CD8-positive, alpha-beta memory T cell (primary cell): ENCODE measurements at regions not wholly inside any gene's neighbourhood (a gene's known extent, or its start where the extent isn't known, plus 50 kb on each side); places are given as distances from the start of the nearest gene placed in this dataset.

ENCODE experiments used
- CTCF ChIA-PET: fragments of 350-600 bp; sonication (Branson Sonifier 250); formaldehyde crosslinking; loops from one replicate; lab custom pipeline; 2021; ENCODE audit warnings: antibody characterized with exemption; lab: Charles Lee
- POLR2A ChIA-PET: fragments of 350-600 bp; sonication (Branson Sonifier 250); formaldehyde crosslinking; loops from one replicate; lab custom pipeline; 2021; ENCODE audit warnings: antibody characterized with exemption; lab: Charles Lee
- DNase-seq, 5 donors: peaks; one replicate each; pipeline versions ENCODE4 v3.0.0 to v3.0.0-alpha.2; 2020 to 2022; ENCODE audit warnings: mixed read lengths in 1 of 5
- H3K27ac ChIP-seq: one replicate; pipeline ENCODE4 v1.7.0; 2013; ENCODE audit warnings: low read depth, mild to moderate bottlenecking, low read length, moderate library complexity
- H3K27me3 ChIP-seq: 2 replicates; pipeline ENCODE4 v1.7.0; 2013; ENCODE audit warnings: low read length, mild to moderate bottlenecking; ENCODE audit not compliant: insufficient read depth, poor library complexity, severe bottlenecking
- H3K36me3 ChIP-seq: 2 replicates; pipeline ENCODE4 v1.7.0; 2013; ENCODE audit warnings: mild to moderate bottlenecking, low read length, moderate library complexity; ENCODE audit not compliant: insufficient read depth
- H3K4me1 ChIP-seq: 2 replicates; pipeline ENCODE4 v1.7.0; 2013; ENCODE audit warnings: mild to moderate bottlenecking, low read length, moderate library complexity; ENCODE audit not compliant: insufficient read depth
- H3K4me3 ChIP-seq: 2 replicates; pipeline ENCODE4 v1.7.0; 2013; ENCODE audit warnings: mild to moderate bottlenecking, low read length
- H3K9me3 ChIP-seq: 2 replicates; pipeline ENCODE4 v1.7.0; 2013; ENCODE audit warnings: mild to moderate bottlenecking, low read length
- H3K27ac Mint-ChIP-seq, 8 donors: one replicate each; pipeline ENCODE4 v1.8.0; 2020 to 2021; ENCODE audit warnings: mixed read lengths in 8 of 8, mild to moderate bottlenecking in 6 of 8, inconsistent platforms in 3 of 8, moderate library complexity in 3 of 8
- H3K27me3 Mint-ChIP-seq, 2 donors: one replicate each; pipeline ENCODE4 v1.8.0; 2020 to 2021; ENCODE audit warnings: mixed read lengths in 2 of 2, mild to moderate bottlenecking in 1 of 2, moderate library complexity in 1 of 2
- H3K36me3 Mint-ChIP-seq, 3 donors: one replicate each; pipeline ENCODE4 v1.8.0; 2020 to 2021; ENCODE audit warnings: mixed read lengths in 3 of 3, inconsistent platforms in 1 of 3, mild to moderate bottlenecking in 1 of 3
- H3K4me1 Mint-ChIP-seq, 3 donors: one replicate each; pipeline ENCODE4 v1.8.0; 2020 to 2021; ENCODE audit warnings: mixed read lengths in 3 of 3, inconsistent platforms in 1 of 3, mild to moderate bottlenecking in 1 of 3
- H3K4me3 Mint-ChIP-seq, 7 donors: one replicate each; pipeline ENCODE4 v1.8.0; 2020 to 2021; ENCODE audit warnings: mixed read lengths in 7 of 7, mild to moderate bottlenecking in 6 of 7, moderate library complexity in 4 of 7, inconsistent platforms in 2 of 7
- H3K9me3 Mint-ChIP-seq, 5 donors: one replicate each; pipeline ENCODE4 v1.8.0; 2020 to 2022; ENCODE audit warnings: mixed read lengths in 5 of 5, mild to moderate bottlenecking in 3 of 5, moderate library complexity in 2 of 5, inconsistent platforms in 1 of 5

DNA sequence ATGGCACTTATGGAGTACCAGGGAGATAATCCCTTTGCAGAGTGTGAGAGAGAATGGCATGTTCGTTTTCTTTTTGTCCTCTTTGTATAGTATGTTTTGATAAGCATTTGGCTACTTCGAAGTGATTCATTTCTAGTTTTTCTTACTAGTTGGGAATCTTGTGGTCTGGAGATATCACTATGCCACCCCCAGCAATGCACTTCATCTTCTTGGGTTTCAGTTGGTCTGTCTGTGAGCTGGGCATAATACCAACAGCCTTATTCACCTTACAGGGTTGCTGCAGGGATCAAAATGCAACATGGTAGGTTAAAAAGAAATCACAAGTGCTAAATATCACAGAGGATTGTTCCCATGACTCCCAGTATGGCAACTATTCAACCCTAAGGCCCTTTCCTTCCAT lies 387.8 kb upstream of the CADM1 start:
- Mint-ChIP-seq H3K36me3 (no peaks in the 10 kb centered on the region), H3K4me1 (no peaks in the 10 kb centered on the region), H3K9me3 (peaks cover 0 to 2% (median 0%) of the 10 kb centered on the region in 5 donors), H3K27me3 (peaks cover 0 to 4% of the 10 kb centered on the region in 2 donors), H3K27ac (peak overlapping the region in 1 of 8 donors; percentile 12), H3K4me3 (no peak overlapping the region)
- no peaks in the 10 kb centered on the region for H3K9me3 ChIP-seq
- ChIA-PET CTCF (no interaction called here), POLR2A (no interaction called here)
- DNase-seq: no peak
- H3K27me3 ChIP-seq: no peaks in the 10 kb centered on the region
- no peaks in the 10 kb centered on the region for H3K36me3 ChIP-seq
- H3K4me1 ChIP-seq: no peaks in the 10 kb centered on the region
- H3K4me3 ChIP-seq: no peak overlapping the region
- H3K27ac ChIP-seq: no peak overlapping the region

DNA sequence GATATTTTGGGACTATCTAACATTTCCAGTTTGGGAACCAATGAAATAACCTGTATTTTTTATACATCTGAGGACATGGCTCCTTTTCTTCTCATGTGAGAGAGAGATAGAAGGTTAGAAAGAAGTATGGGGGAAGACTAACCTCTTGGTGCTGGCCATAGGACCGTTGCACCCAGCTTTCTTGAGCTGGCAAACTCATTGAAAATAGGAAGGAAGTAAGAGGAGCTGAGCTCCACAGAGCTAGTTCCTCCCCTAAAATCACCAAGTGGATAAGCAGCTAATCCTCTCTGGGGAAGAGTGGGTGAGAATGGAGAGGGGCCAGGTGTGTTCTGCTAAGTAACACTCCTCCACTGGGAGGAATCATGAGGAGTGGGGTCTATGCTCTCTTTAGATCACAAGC lies 387.4 kb upstream of the CADM1 start:
- no peaks in the 10 kb centered on the region for H3K36me3 ChIP-seq
- CTCF ChIA-PET: no interaction called here
- H3K36me3 Mint-ChIP-seq: no peaks in the 10 kb centered on the region
- POLR2A ChIA-PET: no interaction called here
- no peaks in the 10 kb centered on the region for H3K4me1 Mint-ChIP-seq
- H3K9me3 Mint-ChIP-seq: peaks cover 0 to 2% (median 0%) of the 10 kb centered on the region in 5 donors
- H3K4me3 ChIP-seq: no peak overlapping the region
- no peaks in the 10 kb centered on the region for H3K9me3 ChIP-seq
- no peaks in the 10 kb centered on the region for H3K4me1 ChIP-seq
- H3K27me3 ChIP-seq: no peaks in the 10 kb centered on the region
- H3K4me3 Mint-ChIP-seq: no peak overlapping the region
- peaks cover 0 to 4% of the 10 kb centered on the region in 2 donors for H3K27me3 Mint-ChIP-seq
- H3K27ac Mint-ChIP-seq: no peak overlapping the region
- H3K27ac ChIP-seq: no peak overlapping the region
- DNase-seq: no peak

DNA sequence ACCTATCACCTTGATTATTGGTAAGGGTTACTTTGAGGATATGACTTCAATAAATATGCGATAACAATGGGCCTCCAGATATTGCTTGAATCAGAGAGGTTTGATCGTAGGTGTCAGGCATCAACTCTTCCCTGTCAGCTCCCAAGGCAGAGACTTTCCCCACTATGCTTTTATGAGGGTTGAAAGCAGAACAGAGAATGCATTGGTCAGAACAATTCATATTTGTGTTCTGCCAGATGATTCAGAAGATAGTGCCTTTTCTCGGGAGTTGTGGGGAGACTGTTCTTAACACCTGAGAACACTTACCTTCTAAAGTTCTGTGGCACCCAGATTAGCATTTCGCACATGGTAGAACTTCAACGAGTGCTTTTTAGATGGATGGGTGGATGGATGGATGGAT lies 386.3 kb upstream of the CADM1 start:
- CTCF ChIA-PET: no interaction called here
- Mint-ChIP-seq H3K36me3 (no peaks in the 10 kb centered on the region), H3K4me3 (no peak overlapping the region)

DNA sequence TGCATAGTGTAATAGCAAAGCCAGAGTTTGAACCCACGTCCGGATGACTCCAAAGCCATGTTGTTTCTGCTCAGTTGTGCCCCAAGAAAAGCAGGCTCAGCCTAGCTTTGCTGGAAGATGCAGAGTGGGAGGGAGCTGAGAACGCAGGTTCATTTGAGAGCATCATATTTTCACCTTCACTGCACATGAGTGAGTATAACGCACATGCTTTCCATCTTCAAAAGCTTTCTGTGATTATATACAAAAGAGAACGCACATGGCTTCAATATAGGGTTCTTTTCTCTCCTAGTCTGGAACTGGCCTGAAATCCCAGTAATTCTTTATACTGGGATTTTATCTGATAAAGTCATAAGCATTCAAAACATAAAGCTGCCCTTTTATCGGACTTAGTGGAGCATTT lies 385.5 kb upstream of the CADM1 start:
- no peak overlapping the region for H3K4me3 ChIP-seq
- POLR2A ChIA-PET: no interaction called here
- no peaks in the 10 kb centered on the region for H3K9me3 ChIP-seq
- no peak for DNase-seq
- no peaks in the 10 kb centered on the region for H3K36me3 Mint-ChIP-seq
- H3K27ac ChIP-seq: no peak overlapping the region
- peaks cover 0 to 4% of the 10 kb centered on the region in 2 donors for H3K27me3 Mint-ChIP-seq
- no peak overlapping the region for H3K27ac Mint-ChIP-seq
- no peak overlapping the region for H3K4me3 Mint-ChIP-seq
- no peaks in the 10 kb centered on the region for H3K4me1 ChIP-seq
- no peaks in the 10 kb centered on the region for H3K27me3 ChIP-seq
- H3K4me1 Mint-ChIP-seq: no peaks in the 10 kb centered on the region
- H3K9me3 Mint-ChIP-seq: peaks cover 0 to 2% (median 0%) of the 10 kb centered on the region in 5 donors
- H3K36me3 ChIP-seq: no peaks in the 10 kb centered on the region
- CTCF ChIA-PET: no interaction called here

More for the DNA sequence above, 386.3 kb upstream of the CADM1 start:
- Histone ChIP-seq H3K27me3 (no peaks in the 10 kb centered on the region), H3K4me1 (no peaks in the 10 kb centered on the region), H3K4me3 (no peak overlapping the region), H3K36me3 (no peaks in the 10 kb centered on the region), H3K9me3 (no peaks in the 10 kb centered on the region), H3K27ac (no peak overlapping the region)
- no peak for DNase-seq
- H3K4me1 Mint-ChIP-seq: no peaks in the 10 kb centered on the region
- no peak overlapping the region for H3K27ac Mint-ChIP-seq
- peaks cover 0 to 4% of the 10 kb centered on the region in 2 donors for H3K27me3 Mint-ChIP-seq
- POLR2A ChIA-PET: no interaction called here
- H3K9me3 Mint-ChIP-seq: peaks cover 0 to 2% (median 0%) of the 10 kb centered on the region in 5 donors

DNA sequence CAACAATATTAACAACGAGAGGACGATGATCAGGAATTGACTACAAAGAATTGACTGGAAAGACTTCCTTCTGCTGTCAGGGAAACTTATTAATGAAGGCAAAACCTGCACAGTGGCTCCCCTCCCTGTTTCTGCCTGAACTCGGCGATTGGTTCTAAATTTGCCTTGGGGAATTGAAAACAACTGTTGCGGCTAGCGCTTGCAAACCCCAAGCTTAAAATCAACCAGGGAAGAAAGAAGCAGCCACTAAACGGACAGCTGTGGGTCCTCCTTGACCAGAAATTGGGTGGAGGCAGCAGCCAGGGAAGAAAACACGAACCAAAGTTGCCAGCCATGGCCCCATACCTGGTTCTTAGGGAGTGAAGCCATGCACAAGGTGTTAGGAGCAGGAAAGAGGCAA lies 383.5 kb upstream of the CADM1 start:
- H3K27me3 Mint-ChIP-seq: peaks cover 0 to 4% of the 10 kb centered on the region in 2 donors
- no peaks in the 10 kb centered on the region for H3K36me3 Mint-ChIP-seq
- no peaks in the 10 kb centered on the region for H3K9me3 ChIP-seq
- H3K36me3 ChIP-seq: no peaks in the 10 kb centered on the region
- no peak for DNase-seq
- POLR2A ChIA-PET: no interaction called here
- no peak overlapping the region for H3K27ac ChIP-seq
- H3K4me1 ChIP-seq: no peaks in the 10 kb centered on the region
- no peaks in the 10 kb centered on the region for H3K27me3 ChIP-seq
- CTCF ChIA-PET: no interaction called here
- peaks cover 0 to 2% (median 0%) of the 10 kb centered on the region in 5 donors for H3K9me3 Mint-ChIP-seq
- no peaks in the 10 kb centered on the region for H3K4me1 Mint-ChIP-seq
- no peak overlapping the region for H3K4me3 Mint-ChIP-seq
- no peak overlapping the region for H3K4me3 ChIP-seq
- H3K27ac Mint-ChIP-seq: peak overlapping the region in 1 of 8 donors; percentile 61

DNA sequence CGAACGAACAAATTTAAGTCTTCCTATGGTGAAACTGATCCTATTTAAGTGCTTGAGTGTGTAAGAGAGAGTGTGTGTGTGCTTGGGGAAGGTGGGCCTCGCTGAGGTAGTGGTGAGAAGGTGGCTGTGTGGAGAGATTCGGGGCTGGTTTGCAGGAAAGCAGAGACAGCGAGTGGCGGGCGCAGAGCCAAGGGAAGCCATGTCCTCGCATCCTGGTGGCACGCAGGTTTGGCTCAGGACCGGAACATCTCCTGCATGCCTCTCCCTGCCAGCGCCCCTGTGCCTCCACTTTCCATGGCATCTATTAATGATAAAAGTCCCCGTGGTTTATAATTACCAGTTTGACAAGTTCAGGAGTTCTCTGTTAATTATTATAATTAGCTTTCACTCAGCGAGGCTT lies 383.1 kb upstream of the CADM1 start:
- Histone ChIP-seq H3K27me3 (no peaks in the 10 kb centered on the region), H3K27ac (no peak overlapping the region), H3K9me3 (no peaks in the 10 kb centered on the region), H3K36me3 (no peaks in the 10 kb centered on the region), H3K4me3 (no peak overlapping the region), H3K4me1 (no peaks in the 10 kb centered on the region)
- Mint-ChIP-seq H3K9me3 (peaks cover 0 to 2% (median 0%) of the 10 kb centered on the region in 5 donors), H3K27ac (peak overlapping the region in 1 of 8 donors; percentile 61), H3K27me3 (peaks cover 0 to 4% of the 10 kb centered on the region in 2 donors), H3K4me1 (no peaks in the 10 kb centered on the region), H3K36me3 (no peaks in the 10 kb centered on the region), H3K4me3 (no peak overlapping the region)
- ChIA-PET POLR2A (no interaction called here), CTCF (interaction anchor here (0.7 kb wide), 1 partner anchor 13 kb away, joined by 3 read pairs; no protein-coding TSS in a partner anchor)
- DNase-seq: no peak

DNA sequence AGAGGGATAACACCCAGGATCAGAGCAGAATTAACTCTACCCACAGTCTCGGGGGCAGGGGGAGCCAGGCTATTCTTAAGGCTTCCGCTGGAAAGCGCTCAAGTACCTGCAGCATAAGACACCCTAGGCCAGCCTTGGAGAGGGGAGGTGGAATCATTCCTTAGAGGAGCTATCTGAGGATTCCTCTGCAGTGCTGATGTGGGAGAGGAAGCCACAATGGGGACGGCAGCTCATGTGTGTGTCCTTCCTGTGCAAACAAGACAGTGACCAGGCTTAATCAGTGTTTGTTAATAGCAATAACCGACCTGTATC lies 382.2 kb upstream of the CADM1 start:
- CTCF ChIA-PET: no interaction called here
- H3K4me3 Mint-ChIP-seq: no peak overlapping the region

DNA sequence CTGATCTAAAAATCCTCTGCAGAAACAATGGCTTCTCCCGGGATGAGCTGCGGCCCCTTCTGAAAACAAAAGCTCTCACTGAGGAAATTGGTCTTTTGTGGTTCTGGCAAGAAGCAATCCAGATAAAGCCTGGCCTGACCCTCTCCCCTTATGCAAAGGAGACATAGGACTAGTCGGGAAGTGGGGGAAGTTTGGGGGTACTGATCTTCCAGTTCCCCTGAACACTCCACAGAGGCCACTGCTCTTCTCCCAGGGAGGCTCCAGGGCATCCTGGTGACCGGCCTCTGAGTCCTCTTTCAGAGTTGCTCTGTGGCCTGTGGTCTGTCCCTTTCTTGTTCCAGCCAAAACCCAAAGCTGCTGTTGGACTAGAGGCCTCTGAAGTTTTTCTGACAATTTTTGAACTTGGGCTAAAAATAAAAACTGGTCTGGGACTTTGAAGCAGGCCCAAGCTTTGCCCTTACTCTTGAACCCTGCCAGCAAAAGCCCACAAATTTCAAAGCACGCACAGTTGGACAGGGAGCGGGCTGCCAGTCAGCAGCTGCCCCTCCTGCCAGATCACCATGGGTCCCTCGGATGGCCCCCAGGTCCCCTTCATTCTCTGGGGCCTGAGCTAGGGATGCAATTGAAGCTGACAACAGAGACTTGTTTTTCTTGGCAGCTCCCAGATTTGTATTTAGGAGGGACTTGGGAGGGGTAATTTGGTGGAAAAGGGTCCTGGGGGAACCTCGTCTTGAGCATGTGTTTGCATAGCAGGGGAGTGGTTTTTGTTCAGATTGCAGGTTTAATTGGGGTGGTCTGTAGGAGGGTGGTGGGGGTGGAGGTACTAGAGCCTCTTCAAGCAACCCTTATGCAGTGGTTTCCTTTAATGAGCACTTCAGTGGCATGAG lies 381.6 kb upstream of the CADM1 start:
- no peaks in the 10 kb centered on the region for H3K27me3 ChIP-seq
- ChIA-PET POLR2A (no interaction called here), CTCF (no interaction called here)
- H3K9me3 ChIP-seq: no peaks in the 10 kb centered on the region
- no peaks in the 10 kb centered on the region for H3K36me3 ChIP-seq
- Mint-ChIP-seq H3K36me3 (peaks cover 0 to 2% (median 0%) of the 10 kb centered on the region in 3 donors), H3K27me3 (peaks cover 0 to 2% of the 10 kb centered on the region in 2 donors), H3K9me3 (peaks cover 1 to 6% (median 4%) of the 10 kb centered on the region in 5 donors), H3K27ac (no peak overlapping the region), H3K4me3 (no peak overlapping the region), H3K4me1 (no peaks in the 10 kb centered on the region)
- no peak overlapping the region for H3K27ac ChIP-seq
- no peak overlapping the region for H3K4me3 ChIP-seq
- no peak for DNase-seq
- no peaks in the 10 kb centered on the region for H3K4me1 ChIP-seq

More for the DNA sequence above, 382.2 kb upstream of the CADM1 start:
- Histone ChIP-seq H3K27me3 (no peaks in the 10 kb centered on the region), H3K27ac (no peak overlapping the region), H3K4me1 (no peaks in the 10 kb centered on the region), H3K36me3 (no peaks in the 10 kb centered on the region), H3K9me3 (no peaks in the 10 kb centered on the region), H3K4me3 (no peak overlapping the region)
- Mint-ChIP-seq H3K36me3 (peaks cover 0 to 2% (median 0%) of the 10 kb centered on the region in 3 donors), H3K9me3 (peaks cover 1 to 6% (median 4%) of the 10 kb centered on the region in 5 donors), H3K27me3 (peaks cover 0 to 2% of the 10 kb centered on the region in 2 donors), H3K27ac (no peak overlapping the region), H3K4me1 (no peaks in the 10 kb centered on the region)
- no peak for DNase-seq
- POLR2A ChIA-PET: interaction anchor here (0.6 kb wide), 1 partner anchor 314 kb away, joined by 3 read pairs; no protein-coding TSS in a partner anchor
